SK-N-SH (cell line): ENCODE measurements at regions not wholly inside any gene's neighbourhood (a gene's known extent, or its start where the extent isn't known, plus 50 kb on each side); places are given as distances from the start of the nearest gene placed in this dataset.

Experiments used
- CHD2 ChIP-seq: fragments of 150-350 bp; IDR thresholded peaks from 2 replicates; pipeline ENCODE4 v1.6.1; 2018; ENCODE audit warnings: low read length; ENCODE audit not compliant: partially characterized antibody
- CTCF ChIP-seq: fragments of 200-600 bp; sonication (generic); IDR thresholded peaks from 2 replicates; pipeline ENCODE4 v1.6.1; 2017; ENCODE audit warnings: antibody characterized with exemption, mild to moderate bottlenecking, moderate library complexity
- FOXJ3 ChIP-seq: sonication (generic); formaldehyde crosslinking; IDR thresholded peaks from 2 replicates; pipeline ENCODE4 v1.5.1; 2020; ENCODE audit warnings: mild to moderate bottlenecking, missing genetic modification reagents
- MXI1 ChIP-seq: IDR thresholded peaks from 2 replicates; pipeline ENCODE4 v1.6.1; 2012; ENCODE audit warnings: mild to moderate bottlenecking, low read depth, low read length, improper control_type of control experiment
- PBX3 ChIP-seq: IDR thresholded peaks from 2 replicates; pipeline ENCODE4; 2012
- POLR2AphosphoS5 ChIP-seq: IDR thresholded peaks from 2 replicates; pipeline ENCODE4 v1.6.1; 2012; ENCODE audit warnings: low read depth, low read length
- REST ChIP-seq: IDR thresholded peaks from 2 replicates; pipeline ENCODE4 v1.6.1; 2012; ENCODE audit warnings: mild to moderate bottlenecking, low read depth, low read length, moderate library complexity
- RFX5 ChIP-seq: IDR thresholded peaks from 2 replicates; pipeline ENCODE4 v1.6.1; 2012; ENCODE audit warnings: mild to moderate bottlenecking, improper control_type of control experiment, low read length
- TAF1 ChIP-seq: IDR thresholded peaks from 2 replicates; pipeline ENCODE4 v1.6.1; 2012; ENCODE audit warnings: low read depth, mild to moderate bottlenecking, low read length, moderate library complexity, borderline replicate concordance
- ZBTB33 ChIP-seq: IDR thresholded peaks from 2 replicates; pipeline ENCODE4 v1.4.0; 2012; ENCODE audit warnings: low read depth, borderline replicate concordance

GRCh38 chr1:36663772-36664430 lies 181.2 kb upstream of the CSF3R start:
- no peak for TF ChIP-seq TAF1
- no peak for TF ChIP-seq PBX3
- TF ChIP-seq FOXJ3 (CRISPR knock-in tag) = no peak
- no peak for TF ChIP-seq POLR2AphosphoS5
- no peak for TF ChIP-seq CHD2
- TF ChIP-seq CTCF = no peak
- TF ChIP-seq RFX5 = no peak
- TF ChIP-seq ZBTB33 = no peak
- no peak for TF ChIP-seq MXI1
- no peak for TF ChIP-seq REST
